Astrocyte (in vitro differentiated cells and primary cell): ENCODE measurements at regions not wholly inside any gene's neighbourhood (a gene's known extent, or its start where the extent isn't known, plus 50 kb on each side); places are given as distances from the start of the nearest gene placed in this dataset.

ENCODE experiments used
- EZH2 ChIP-seq: IDR thresholded peaks from 2 replicates; pipeline ENCODE4 v1.6.1; 2012; ENCODE audit warnings: mild to moderate bottlenecking, low read length, inconsistent platforms; ENCODE audit not compliant: insufficient read depth
- TF ChIP-seq, protein P1 (sequence below): IDR thresholded peaks from 2 replicates; pipeline ENCODE4 v1.5.1; 2011; ENCODE audit warnings: low read depth, mild to moderate bottlenecking, inconsistent platforms, low read length, moderate library complexity; ENCODE audit not compliant: insufficient read depth

DNA sequence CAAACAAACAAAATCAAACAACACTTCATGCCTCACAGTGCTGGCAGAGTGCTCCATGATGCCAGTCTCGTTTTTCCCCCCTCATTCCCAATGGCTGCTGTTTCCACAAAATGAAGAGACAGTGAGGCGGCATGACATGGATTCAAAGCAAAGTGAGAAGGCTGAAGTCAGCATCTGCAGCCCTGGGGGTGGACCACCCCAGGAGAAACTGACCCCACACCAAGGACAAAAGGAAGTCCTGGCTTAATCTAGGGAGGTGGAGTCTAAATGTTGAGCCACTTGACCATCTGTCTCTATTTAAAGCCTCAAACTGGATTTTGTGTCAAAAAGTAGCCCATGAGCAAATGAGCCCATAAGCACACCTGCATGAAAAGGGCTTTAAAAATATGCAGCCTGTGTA, 151.2 kb upstream of the RORA start:
- TF ChIP-seq, protein P1, sequence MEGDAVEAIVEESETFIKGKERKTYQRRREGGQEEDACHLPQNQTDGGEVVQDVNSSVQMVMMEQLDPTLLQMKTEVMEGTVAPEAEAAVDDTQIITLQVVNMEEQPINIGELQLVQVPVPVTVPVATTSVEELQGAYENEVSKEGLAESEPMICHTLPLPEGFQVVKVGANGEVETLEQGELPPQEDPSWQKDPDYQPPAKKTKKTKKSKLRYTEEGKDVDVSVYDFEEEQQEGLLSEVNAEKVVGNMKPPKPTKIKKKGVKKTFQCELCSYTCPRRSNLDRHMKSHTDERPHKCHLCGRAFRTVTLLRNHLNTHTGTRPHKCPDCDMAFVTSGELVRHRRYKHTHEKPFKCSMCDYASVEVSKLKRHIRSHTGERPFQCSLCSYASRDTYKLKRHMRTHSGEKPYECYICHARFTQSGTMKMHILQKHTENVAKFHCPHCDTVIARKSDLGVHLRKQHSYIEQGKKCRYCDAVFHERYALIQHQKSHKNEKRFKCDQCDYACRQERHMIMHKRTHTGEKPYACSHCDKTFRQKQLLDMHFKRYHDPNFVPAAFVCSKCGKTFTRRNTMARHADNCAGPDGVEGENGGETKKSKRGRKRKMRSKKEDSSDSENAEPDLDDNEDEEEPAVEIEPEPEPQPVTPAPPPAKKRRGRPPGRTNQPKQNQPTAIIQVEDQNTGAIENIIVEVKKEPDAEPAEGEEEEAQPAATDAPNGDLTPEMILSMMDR: no peak
- TF ChIP-seq EZH2: no peak
